ENCODE measurements at regions not wholly inside any gene's neighbourhood (a gene's known extent, or its start where the extent isn't known, plus 50 kb on each side); places are given as distances from the start of the nearest gene placed in this dataset.
"Not testable (repeated sequence)": the region's sequence is repeated elsewhere in the genome, so short reads cannot be mapped to it uniquely, and the experiment has no call there.

DNA sequence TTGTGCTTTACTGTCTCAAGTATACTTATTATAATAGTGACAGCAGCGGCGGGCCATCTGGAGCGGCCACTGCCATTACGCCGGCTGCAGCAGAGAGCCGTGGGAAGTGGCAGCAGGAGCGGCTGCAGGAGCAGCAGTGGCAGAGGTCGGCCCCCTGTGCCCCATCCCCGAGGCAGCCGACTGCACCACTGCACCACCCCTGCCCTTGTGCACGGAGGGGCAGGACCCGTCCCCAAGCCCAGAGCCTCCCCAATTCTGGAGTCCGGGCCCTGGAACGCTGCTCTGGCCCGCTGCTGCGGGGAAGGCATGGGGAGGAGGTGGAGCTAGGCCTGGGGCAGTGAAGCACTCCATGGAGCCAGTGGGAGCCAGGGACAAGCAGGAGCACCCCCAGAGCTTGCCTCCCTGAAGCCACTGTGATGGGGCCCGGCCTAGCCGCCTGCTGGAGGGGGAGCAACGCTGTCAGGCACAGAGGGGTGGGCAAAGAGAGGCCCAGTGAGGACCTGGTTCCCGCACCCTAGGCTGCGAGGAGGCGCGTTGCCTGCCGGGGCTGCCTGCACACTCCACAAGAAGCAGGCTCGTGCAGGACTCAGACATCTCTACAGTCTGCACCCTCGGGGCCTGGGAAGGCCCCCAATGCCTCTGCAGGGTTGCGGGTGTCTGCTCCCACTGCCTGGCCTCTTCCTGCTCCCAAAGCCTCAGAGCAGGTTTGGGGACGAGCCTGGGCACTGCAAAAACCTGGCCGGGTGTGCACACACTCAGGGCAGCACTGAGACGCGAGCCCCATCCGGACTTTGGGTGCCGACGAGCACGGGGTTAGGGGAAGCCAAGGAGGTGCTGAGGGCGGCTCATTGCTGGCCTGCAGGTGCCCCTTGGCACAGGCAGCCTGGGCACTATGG lies 74.2 kb upstream of the RASSF8 start:
- no peak overlapping the region for H3K4me3 ChIP-seq (ENCODE audit: low read depth, low read length)
- TF ChIP-seq, protein P1, sequence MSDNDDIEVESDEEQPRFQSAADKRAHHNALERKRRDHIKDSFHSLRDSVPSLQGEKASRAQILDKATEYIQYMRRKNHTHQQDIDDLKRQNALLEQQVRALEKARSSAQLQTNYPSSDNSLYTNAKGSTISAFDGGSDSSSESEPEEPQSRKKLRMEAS (IDR thresholded peaks at IDR 0.05; ENCODE audit: low read depth, low read length), result no peak
- no peak for TF ChIP-seq MYC (IDR thresholded peaks at IDR 0.05; ENCODE audit: low read depth, low read length)
- no peak for TF ChIP-seq POLR2A (IDR thresholded peaks at IDR 0.05; ENCODE audit: extremely low read depth, insufficient read length)
- TF ChIP-seq, protein P2, sequence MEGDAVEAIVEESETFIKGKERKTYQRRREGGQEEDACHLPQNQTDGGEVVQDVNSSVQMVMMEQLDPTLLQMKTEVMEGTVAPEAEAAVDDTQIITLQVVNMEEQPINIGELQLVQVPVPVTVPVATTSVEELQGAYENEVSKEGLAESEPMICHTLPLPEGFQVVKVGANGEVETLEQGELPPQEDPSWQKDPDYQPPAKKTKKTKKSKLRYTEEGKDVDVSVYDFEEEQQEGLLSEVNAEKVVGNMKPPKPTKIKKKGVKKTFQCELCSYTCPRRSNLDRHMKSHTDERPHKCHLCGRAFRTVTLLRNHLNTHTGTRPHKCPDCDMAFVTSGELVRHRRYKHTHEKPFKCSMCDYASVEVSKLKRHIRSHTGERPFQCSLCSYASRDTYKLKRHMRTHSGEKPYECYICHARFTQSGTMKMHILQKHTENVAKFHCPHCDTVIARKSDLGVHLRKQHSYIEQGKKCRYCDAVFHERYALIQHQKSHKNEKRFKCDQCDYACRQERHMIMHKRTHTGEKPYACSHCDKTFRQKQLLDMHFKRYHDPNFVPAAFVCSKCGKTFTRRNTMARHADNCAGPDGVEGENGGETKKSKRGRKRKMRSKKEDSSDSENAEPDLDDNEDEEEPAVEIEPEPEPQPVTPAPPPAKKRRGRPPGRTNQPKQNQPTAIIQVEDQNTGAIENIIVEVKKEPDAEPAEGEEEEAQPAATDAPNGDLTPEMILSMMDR (IDR thresholded peaks at IDR 0.05; ENCODE audit: low read depth, low read length), result no peak
- no peak for DNase-seq (ENCODE audit: low read depth)

DNA sequence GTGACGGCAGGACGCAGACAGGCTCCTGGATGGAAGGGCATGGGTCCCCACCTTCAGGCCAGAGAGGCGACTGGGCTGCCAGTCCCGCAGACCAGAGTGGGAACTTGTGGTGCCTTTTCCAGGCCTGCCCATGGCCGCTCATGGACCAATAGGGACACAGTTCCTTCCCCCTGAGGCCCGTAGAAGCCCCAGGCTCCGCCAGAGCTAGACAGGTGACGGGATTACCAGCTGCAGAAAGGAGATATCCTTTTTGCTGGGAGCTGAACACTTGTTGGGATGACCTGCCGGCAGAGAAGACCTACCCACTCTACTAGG lies 73.6 kb upstream of the RASSF8 start:
- TF ChIP-seq POLR2A (IDR thresholded peaks at IDR 0.05; ENCODE audit: extremely low read depth, insufficient read length) (no peak), MYC (IDR thresholded peaks at IDR 0.05; ENCODE audit: low read depth, low read length) (no peak)
- TF ChIP-seq, protein P2 (IDR thresholded peaks at IDR 0.05; ENCODE audit: low read depth, low read length), result no peak
- TF ChIP-seq, protein P1 (IDR thresholded peaks at IDR 0.05; ENCODE audit: low read depth, low read length), result no peak
- no peak for DNase-seq (ENCODE audit: low read depth)
- no peak overlapping the region for H3K4me3 ChIP-seq (ENCODE audit: low read depth, low read length)

- DNase-seq (ENCODE audit: low read depth), result no peak
- H3K4me3 ChIP-seq (ENCODE audit: low read depth, low read length), result no peak overlapping the region
- TF ChIP-seq MYC (IDR thresholded peaks at IDR 0.05; ENCODE audit: low read depth, low read length) (no peak), POLR2A (IDR thresholded peaks at IDR 0.05; ENCODE audit: extremely low read depth, insufficient read length) (no peak)
- TF ChIP-seq, protein P2 (IDR thresholded peaks at IDR 0.05; ENCODE audit: low read depth, low read length), result no peak
- TF ChIP-seq, protein P1 (IDR thresholded peaks at IDR 0.05; ENCODE audit: low read depth, low read length), result no peak
Observed at GRCh38 chr12:25886396-25886795, 72.1 kb upstream of the RASSF8 start.

DNA sequence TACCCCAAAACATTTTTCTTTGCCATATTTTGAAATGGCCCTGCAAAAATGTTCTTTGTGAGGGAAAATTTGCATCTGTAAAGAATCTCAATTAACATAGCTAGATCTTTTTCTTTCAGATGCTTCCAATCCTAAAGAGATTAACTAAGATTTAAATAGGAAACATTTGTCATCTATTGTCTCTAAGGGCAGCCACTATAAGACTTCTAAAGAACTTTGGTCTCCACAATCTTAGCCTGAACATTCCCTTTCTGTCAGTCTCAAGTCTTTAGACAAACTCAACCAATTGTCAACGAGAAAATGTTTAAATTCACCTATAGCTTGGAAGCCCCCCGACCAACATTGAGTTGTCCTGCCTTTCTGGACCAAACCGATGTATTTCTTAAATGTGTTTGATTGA lies 71.1 kb upstream of the RASSF8 start:
- TF ChIP-seq, protein P2 (IDR thresholded peaks at IDR 0.05; ENCODE audit: low read depth, low read length), result no peak
- TF ChIP-seq MYC (IDR thresholded peaks at IDR 0.05; ENCODE audit: low read depth, low read length), result no peak
- TF ChIP-seq, protein P1 (IDR thresholded peaks at IDR 0.05; ENCODE audit: low read depth, low read length), result no peak
- TF ChIP-seq POLR2A (IDR thresholded peaks at IDR 0.05; ENCODE audit: extremely low read depth, insufficient read length), result no peak
- no peak overlapping the region for H3K4me3 ChIP-seq (ENCODE audit: low read depth, low read length)
- DNase-seq (ENCODE audit: low read depth), result no peak

GRCh38 chr12:25889185-25889584 lies 69.3 kb upstream of the RASSF8 start:
- TF ChIP-seq, protein P1 (IDR thresholded peaks at IDR 0.05; ENCODE audit: low read depth, low read length), result no peak
- TF ChIP-seq MYC (IDR thresholded peaks at IDR 0.05; ENCODE audit: low read depth, low read length), result no peak
- TF ChIP-seq, protein P2 (IDR thresholded peaks at IDR 0.05; ENCODE audit: low read depth, low read length), result no peak
- TF ChIP-seq POLR2A (IDR thresholded peaks at IDR 0.05; ENCODE audit: extremely low read depth, insufficient read length), result no peak
- no peak for DNase-seq (ENCODE audit: low read depth)
- H3K4me3 ChIP-seq (ENCODE audit: low read depth, low read length), result no peak overlapping the region

- DNase-seq (ENCODE audit: low read depth); H3K4me3 ChIP-seq (ENCODE audit: low read depth, low read length): not testable (repeated sequence)
Observed at GRCh38 chr12:25891095-25891494, 67.4 kb upstream of the RASSF8 start.
